Keratinocyte (primary cell): ENCODE measurements at regions not wholly inside any gene's neighbourhood (a gene's known extent, or its start where the extent isn't known, plus 50 kb on each side); places are given as distances from the start of the nearest gene placed in this dataset.

Source experiments
- EZH2 ChIP-seq: IDR thresholded peaks from one replicate; pipeline ENCODE4 v1.6.1; 2012; ENCODE audit warnings: inconsistent platforms, mild to moderate bottlenecking, low read length, moderate library complexity
- TF ChIP-seq, protein P1 (sequence below), 3 experiments: IDR thresholded peaks in 1 of 3; conservative IDR thresholded peaks in 1 of 3; optimal IDR thresholded peaks in 1 of 3; 2 replicates in 2 of 3; 3 replicates in 1 of 3; pipeline versions ENCODE3 to v1.5.1; 2011; ENCODE audit warnings: low read length in 3 of 3, mild to moderate bottlenecking in 3 of 3, moderate library complexity in 2 of 3, control low read depth in 1 of 3, inconsistent platforms in 1 of 3; ENCODE audit not compliant: insufficient read depth in 2 of 3; ENCODE audit errors: extremely low read depth in 1 of 3

GRCh38 chr18:34385311-34385710 lies 160.6 kb upstream of the NOL4 start:
- TF ChIP-seq, protein P1, sequence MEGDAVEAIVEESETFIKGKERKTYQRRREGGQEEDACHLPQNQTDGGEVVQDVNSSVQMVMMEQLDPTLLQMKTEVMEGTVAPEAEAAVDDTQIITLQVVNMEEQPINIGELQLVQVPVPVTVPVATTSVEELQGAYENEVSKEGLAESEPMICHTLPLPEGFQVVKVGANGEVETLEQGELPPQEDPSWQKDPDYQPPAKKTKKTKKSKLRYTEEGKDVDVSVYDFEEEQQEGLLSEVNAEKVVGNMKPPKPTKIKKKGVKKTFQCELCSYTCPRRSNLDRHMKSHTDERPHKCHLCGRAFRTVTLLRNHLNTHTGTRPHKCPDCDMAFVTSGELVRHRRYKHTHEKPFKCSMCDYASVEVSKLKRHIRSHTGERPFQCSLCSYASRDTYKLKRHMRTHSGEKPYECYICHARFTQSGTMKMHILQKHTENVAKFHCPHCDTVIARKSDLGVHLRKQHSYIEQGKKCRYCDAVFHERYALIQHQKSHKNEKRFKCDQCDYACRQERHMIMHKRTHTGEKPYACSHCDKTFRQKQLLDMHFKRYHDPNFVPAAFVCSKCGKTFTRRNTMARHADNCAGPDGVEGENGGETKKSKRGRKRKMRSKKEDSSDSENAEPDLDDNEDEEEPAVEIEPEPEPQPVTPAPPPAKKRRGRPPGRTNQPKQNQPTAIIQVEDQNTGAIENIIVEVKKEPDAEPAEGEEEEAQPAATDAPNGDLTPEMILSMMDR (optimal IDR thresholded peaks at IDR 0.05 in 1 of 3, IDR thresholded peaks at IDR 0.05 in 1 of 3, conservative IDR thresholded peaks at IDR 0.05 in 1 of 3; ENCODE audit: extremely low read depth in 1 of 3, insufficient read depth in 2 of 3, low read length in 3 of 3): no peak
- TF ChIP-seq EZH2: no peak
